GM21526 (cell line): ENCODE measurements at regions not wholly inside any gene's neighbourhood (a gene's known extent, or its start where the extent isn't known, plus 50 kb on each side); places are given as distances from the start of the nearest gene placed in this dataset.

Experiments
- ATAC-seq: cut with Tn5 transposase; IDR thresholded peaks from one replicate; pipeline ENCODE4 v1.9.1; 2021; ENCODE audit warnings: moderate library complexity; ENCODE audit not compliant: unreplicated experiment, low FRiP score

DNA sequence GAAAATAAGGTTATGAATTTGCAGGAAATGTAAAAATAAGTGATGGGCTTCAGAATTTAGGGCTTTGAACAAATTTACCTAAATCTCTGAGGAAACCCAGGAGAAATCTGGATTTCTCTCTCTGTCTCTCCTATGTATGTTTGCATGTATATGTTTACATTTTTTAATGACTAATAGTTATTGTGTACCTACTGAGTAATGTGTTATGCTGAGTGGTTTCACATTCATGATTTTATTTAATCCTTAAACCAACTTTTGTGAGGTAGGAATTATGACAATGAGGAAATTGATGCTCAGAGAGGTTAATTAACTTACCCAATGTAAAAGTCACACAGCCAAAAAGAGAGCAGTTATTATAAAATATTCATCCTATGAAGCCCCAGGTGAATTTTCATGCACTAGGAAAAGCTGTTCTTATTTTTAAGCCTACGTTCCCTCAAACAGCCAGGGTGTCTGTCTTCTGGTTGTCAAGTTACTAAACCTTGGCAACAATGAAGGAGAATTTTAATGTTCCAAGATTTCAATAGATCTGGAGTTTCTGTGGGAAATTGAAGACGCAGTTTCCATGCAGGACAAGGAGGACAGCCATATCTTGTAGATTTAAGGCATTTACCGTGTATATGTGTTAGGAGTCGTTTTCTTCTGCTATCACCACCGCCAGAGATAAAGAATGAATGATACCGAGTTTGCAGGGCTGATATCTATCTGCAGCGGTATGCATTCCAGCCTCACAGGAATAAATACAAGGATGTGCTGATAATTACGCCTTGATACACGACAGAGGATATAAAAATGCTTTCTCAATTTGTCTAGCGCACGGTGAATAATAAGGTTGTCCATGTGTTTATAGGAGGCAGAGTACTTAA lies 484.8 kb downstream of the ZSWIM6 start:
- no peak for ATAC-seq

DNA sequence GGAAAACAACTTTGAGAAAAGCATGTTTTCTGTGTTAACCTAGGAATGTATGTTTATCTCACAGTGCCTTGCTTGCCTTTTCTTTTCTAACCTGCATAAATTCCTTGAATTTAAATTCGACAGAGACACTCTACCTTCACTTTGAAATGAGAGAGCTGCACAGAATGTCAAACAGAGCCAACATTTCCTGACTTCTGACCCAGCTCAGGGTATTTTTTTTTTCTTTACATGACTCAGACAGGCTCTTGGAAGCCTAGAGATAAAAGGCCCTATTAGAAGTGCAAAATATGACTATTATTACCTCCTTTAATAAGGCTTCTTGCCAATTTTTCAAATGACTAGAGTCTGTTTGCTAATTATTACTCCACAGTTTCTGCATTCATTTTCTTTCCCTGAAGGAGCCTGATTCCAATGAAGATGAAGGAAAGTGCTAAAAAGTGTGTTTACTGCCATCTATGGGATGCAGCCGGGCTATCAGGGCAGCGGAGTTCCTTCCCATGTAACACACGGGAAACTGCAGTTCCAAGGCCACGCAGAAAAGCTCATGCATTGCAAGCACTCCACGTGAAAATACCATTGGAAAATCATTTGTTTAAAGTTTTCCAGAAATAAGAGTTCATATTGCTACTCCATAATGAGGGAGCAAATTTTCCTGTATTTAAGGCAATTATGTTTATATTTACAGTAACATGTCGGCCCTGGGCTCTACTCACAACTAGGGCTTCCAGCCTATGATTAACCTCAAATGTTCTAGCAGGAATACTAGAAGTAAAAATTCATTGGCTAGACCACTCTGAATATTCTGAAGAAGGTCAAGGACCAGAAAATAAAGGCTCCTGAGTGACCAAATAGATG lies 485.6 kb downstream of the ZSWIM6 start:
- ATAC-seq, result no peak

DNA sequence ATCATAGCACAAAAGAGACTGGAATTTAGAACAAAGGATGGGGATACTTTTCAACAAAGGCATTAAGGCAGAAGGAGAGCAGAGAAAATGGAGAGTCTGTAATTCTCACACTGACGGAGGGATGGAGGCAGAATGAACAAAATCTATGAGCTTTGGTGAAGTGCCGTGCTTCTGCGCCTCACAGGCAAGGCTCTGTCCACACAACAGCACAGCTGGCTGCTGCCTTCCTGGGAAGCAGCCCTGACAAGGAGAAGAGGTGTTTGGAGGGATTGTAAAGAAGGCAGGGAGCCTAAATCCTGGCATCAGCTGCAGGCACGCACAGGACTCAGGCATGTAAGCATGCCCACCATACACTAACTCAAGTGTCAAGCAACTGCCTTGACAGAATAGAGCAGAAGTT lies 485.2 kb upstream of the KIF2A start:
- no peak for ATAC-seq

DNA sequence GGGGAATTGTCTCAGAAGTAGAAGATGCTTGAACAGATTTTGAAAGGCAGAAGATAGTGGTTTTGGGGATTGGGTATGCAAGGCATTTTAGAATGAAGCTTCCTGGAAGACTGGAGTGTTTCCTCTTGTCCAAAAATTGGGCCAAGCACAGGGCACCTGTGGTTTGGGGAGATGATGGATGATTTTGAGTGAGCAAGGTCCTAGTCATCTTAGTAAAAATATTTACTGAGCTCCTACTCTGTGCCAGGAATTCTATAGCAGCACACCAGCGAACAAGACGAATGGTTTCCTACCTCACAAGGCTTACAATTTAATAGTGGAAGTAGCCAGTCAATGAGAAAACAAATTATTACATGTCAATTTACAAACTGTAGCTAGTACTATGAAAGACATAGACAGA lies 484.4 kb upstream of the KIF2A start:
- no peak for ATAC-seq

DNA sequence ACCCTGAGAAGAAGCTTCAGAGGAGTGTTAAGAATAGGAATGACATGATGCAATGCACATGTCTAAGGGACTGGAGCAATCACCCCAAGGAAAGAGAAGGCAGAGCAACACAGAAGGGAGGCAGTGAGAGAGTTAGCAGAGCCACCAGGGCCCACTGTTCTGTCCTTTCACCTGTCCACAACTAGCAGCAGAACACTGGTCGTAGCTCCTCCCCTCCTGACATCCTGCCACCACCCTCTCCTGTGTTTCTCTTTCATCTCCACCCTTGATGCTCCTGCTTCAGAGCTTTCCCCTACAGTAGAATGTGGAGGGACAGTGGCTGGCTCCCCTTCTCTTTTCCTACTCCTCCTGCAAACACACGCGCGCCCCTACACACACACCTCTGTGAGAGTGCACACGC lies 483.4 kb upstream of the KIF2A start:
- no peak for ATAC-seq

DNA sequence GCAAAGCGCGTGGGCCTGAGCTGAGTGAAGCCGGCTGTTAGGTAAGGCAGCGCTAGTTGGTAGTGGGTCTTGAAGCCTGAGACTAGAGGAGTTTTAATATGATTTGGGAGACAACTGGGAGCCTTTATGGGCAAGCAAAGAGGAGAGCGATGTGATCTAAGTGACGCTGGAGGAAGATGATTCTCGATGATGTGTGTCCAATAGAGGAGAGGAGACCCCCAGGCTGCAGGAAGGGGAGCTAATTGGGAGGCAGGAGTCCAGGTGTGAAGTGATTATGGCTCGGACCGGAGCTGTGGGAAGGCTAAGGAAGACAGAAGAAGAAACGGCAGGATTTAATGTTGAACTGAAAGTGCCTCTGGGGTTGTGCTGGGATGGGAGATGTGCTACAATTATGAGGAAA lies 482.9 kb upstream of the KIF2A start:
- ATAC-seq, result no peak

DNA sequence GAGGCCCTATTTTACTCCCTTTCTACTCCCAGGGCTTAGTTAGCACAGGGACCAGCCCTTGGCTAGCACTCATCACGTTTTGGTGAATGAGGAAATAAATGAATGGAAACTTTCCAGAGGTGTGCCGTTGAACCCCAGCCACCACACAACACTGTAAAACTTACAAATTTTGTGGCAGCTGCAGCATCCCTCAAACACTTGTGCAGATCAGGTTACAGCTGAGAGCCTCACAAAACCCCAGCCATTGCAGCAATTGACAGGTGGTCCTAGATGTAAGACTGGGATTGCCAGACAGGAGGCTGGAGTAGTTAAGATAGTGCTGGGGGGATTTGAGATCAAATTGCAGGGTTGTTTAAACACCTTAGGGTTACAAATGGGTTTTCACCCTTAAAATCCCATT lies 482.2 kb upstream of the KIF2A start:
- no peak for ATAC-seq

DNA sequence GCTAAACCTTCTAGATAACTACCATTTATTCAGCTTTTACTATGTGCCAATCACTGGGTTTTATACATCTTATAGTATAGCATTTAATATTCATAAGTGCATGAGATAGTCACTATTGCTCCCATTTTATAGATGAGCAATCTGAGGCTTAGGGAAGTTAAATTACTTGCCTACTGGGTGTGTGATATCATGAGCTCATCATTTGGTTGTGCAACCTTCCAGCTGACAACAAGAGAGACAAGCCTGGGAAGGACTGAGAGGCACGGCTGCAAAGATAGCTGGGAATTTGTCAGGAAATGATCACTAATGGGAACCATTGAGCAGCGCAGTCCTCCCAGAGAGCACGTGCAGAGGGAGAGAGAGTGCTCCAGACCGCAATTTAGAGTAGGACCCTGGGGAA lies 481.6 kb upstream of the KIF2A start:
- ATAC-seq, result no peak

DNA sequence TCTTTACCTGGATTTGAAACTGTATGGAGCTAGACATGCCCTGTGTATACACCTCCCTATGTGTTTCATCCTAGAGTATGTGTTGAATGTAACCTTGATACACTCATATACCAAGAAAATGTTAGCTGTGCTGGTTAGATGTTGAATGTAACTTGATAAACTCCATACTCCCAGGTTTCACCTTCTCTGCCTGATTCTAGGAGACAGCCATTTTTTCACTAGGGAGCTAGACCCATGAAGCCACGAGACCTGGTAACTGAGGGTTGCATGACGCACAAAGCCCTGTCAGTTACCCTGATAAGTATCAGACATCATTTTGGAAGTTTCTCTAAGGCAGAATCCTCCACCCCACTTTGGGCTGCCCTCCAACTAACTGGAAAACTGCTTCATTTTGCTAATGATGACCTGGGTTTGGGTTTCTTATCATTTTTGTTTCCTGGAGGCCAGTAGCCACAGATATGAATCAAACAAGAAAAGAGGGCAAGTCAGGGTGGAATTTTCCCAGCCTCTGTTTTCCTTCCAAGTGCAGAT lies 478.5 kb upstream of the KIF2A start:
- ATAC-seq, result no peak

DNA sequence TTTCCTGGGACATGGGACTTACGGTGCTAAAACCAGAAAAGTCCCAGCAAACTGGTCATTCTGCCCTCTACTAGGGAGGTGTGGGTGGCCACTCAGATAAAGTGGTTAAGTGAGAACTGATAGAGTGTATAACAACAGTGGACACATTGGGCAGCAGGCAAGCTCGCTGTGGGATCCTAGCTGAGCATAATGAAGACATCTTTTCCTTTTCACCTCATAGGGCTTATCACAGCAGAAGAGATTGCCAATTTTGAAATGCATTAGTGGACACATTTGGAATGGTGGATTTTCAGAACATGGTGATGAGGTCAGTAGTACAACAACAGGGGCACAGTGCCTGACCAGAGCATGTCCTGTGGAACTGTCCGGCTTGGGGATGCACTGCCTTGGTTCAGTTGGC lies 477.1 kb upstream of the KIF2A start:
- no peak for ATAC-seq

DNA sequence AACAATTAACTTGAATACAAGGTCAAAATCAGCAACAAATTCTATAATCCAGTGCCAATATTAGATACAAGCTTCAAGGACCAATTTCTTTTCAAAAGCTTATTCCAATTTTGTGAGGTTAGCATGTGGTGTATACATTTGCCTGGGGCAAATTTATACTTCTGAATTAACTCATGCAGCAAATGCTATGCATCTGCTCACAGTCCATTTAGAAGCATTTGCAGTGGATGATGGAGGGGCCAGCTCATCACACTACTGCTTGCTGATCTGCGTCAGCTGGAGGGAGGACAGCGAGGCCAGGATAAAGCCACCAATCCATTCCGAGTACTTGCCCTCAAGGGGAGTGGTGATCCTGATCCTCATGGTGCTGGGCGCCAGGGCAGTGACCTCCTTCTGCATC lies 474.3 kb upstream of the KIF2A start:
- ATAC-seq, result no peak

DNA sequence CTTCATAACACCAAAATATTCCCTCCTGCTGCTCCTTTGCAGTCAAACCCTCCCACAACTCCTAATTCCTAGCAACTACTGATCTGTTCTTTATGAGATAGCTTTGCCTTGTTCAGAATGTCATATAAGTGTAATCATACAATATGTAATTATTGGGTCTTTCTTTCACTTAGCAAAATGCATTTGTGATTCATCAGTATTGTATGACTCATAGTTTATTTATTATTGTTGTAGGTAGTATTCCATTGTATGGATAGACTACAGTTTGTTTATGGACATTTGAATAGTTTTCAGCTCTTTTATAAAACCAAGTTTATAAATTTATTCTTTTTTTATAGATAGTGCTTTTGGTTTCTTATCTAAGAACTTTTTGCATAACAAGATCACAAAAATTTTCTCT lies 468.2 kb upstream of the KIF2A start:
- ATAC-seq, result no peak

DNA sequence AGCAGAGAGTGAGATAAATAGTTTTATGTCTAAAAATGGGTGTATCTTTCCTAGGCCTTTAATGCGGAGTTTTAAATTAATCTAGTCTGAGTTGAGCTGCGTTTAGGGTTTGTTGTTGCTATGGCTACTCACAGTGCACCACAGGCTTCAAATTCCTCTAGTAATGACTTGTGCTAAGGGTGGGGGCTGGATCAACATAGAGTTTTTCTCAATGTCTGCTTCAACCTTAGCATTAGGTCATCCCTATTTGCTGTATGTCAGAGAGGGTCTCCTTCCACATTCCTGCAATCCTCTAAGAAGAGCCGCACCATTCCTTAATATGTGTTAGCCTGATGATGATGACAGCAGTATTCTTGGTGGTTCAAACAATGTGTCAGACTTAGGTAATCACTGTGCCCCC lies 465.6 kb upstream of the KIF2A start:
- ATAC-seq, result no peak

DNA sequence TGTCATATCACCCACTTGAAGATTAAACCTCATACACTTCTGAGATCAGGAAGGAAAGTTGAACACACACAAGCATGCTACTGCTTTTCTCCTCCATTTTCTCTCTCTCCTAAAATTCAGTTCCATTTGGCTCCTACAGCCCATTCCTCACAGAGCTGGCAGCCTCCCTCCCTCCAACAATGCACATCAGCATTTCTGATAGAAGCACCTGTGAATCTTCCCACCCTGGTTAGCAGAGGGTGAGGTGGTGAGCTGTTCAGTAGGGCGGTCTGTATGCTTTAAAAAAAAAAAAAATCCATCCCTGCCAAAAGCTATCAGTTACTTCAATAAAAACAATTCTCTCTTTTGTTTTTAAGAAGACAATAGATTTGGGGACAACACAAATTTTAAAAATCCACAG lies 463.2 kb upstream of the KIF2A start:
- no peak for ATAC-seq

DNA sequence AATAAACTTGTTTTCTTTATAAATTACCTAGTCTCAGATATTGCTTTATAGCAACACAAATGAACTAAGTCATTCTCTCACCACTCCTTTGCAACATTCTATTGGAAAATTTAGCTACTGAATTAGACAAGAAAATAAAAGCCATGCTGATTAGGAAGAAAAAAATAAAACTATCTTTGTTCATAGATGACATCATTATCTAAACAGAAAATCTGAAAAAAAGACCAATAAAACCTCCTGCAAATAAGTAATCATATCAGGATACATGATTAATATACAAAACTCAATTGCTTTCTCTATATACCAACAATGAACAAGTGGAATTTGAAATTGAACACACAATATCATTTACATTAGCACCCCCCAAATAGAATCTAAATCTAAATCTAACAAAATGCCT lies 455.3 kb upstream of the KIF2A start:
- no peak for ATAC-seq

DNA sequence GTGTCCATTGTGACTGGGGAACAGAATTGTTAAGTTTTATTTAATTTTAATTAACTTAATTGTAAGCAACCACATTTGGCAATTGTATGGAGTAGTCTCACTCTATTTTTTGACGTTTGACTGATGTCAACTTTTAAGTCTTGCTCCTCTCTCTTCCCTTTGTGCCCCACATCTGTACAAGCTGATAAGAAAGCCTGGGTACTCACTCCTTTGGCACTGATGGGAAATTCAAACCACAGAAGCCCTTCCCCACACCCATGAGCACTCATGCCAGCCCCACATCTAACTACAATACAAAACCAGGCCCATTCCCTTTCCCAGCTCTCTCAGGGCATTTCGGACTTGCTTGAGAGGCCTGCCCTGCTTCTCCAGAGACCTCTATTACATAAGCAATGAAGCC lies 451.5 kb upstream of the KIF2A start:
- no peak for ATAC-seq

DNA sequence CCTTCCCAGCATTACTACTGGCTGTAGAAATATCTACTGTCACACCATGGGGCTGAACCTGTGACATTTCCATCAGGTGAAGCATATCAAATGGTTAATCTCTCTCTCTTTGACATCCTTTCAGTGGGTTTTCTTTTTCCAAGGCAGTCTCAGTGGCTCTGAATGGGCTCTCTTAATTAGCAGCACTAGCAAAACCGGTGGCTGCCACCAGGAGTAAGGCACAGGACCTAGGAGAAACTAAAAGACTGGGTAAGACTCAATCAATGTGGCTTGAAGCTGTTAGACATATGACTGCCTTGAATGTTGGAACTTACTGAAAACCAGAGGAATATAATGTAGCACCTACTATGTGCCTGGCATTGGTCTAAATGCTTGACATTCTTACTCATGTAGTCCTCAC lies 445.0 kb upstream of the KIF2A start:
- no peak for ATAC-seq

DNA sequence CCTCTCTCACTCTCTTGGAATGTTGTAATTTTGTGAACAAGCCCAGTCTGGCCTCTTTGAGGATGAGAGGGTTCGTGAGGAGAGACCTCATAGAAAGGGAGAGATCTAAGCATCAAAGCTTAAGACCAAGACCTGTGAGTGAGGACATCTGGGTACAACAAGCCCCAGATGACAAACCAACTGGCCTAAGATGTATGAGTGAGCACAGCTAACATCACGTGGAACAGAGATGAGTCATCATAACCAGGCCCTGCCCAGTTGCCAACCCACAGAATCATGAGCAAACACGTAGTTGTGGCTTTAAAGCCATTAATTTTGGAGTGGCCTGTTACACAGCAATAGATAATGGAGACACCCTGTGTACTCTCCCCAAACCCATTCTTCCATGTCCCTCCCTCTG lies 439.1 kb upstream of the KIF2A start:
- peak; percentile 75 for ATAC-seq

DNA sequence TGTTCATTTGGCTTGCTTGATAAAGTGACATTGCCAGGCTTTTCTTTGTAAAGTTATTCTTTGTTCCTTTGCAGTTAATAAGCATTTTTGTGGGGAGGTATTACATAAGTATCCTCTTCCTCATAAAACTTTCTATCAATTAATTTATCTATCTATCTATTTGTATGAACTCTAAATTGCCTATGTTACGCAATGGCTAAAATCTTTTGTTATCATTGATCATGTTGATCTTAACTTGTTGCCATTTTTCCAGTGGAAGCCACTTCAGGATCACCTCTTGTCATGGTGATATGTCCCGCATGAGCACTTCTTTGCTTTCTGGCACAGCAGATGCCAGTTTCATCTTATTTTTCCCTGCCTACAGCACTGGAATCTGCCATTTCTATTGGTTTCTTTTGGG lies 436.7 kb upstream of the KIF2A start:
- no peak for ATAC-seq

DNA sequence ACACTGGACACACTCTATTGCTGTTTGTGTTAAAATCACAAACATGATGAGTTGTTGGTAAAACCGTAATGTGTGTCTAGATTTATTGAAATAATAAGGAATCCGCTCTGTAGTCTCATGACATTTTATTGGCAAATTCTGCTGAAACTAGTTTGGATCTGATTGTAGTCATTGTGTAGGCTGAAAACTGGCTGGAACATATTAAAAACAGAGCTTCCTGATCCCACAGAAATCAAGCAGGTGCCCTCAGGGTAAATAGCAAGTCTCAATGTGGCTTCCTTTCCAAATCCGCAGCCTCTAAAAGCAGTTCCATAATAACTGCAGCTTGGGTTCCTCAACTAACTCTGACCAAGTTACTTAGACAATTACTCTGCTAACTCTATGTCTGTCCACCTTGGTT lies 427.5 kb upstream of the KIF2A start:
- ATAC-seq, result no peak

DNA sequence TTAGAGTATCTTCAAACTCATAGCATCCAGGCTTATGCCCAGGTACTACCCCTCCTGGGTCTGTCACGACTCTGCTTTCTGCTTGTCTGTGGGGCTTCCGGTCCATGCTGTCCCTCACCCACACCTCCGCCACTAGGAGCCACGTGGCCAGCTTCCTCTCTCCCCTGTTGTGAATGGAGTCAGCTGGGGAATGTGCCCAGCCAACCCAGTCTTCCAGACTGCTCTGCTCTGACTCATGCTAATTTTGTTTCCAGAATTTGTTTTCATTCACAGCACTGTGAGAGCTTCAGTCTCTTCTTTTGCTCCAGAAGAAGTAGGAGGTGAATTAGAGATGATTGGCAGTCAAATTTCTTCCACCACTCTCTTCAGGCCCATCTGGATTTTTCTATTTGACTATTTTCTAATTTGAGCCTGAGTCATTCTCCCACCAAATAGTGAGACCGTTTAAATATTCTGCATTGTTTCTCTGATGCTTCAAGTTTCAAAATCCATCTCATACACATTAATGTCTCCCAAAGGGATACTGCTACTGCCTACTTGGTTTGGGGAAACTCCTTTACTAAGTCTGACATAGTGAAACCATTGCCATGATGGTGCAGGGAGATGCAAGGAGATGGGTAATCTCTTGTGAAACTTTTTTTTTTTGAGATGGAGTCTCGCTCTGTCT lies 424.1 kb upstream of the KIF2A start:
- no peak for ATAC-seq
